GM12878 (cell line): ENCODE measurements at regions not wholly inside any gene's neighbourhood (a gene's known extent, or its start where the extent isn't known, plus 50 kb on each side); places are given as distances from the start of the nearest gene placed in this dataset.

Experiments used
- ATAC-seq: fragments of 200-7000 bp; cut with Tn5 transposase; 3 replicates; pipeline ENCODE4 v1.9.1; 2020; ENCODE audit warnings: mild to moderate bottlenecking, moderate library complexity
- BruUV-seq: library from RNA; stranded (reverse); fragments of 400-500 nt; replicated peaks from 2 replicates; lab custom pipeline; 2021; lab: Mats Ljungman, UMichigan
- CTCF ChIA-PET: fragments of 300-600 bp; sonication (Branson Sonifier 250); formaldehyde crosslinking; extraction: SDS; loops from one replicate; lab custom pipeline; 2021; ENCODE audit warnings: inconsistent platforms; lab: Yijun Ruan, JAX
- POLR2A ChIA-PET: fragments of 350-600 bp; formaldehyde crosslinking; extraction: SDS; loops from one replicate; lab custom pipeline; 2021; ENCODE audit warnings: inconsistent platforms; lab: Charles Lee
- RAD21 ChIA-PET: fragments of 300-600 bp; sonication (Branson Sonifier 250); formaldehyde crosslinking; loops from one replicate; lab custom pipeline; 2023; ENCODE audit warnings: antibody characterized with exemption; ENCODE audit not compliant: unreplicated experiment; lab: Charles Lee
- SMC1A ChIA-PET: fragments of 300-600 bp; sonication (Branson Sonifier 250); formaldehyde crosslinking; loops from one replicate; lab custom pipeline; 2023; ENCODE audit not compliant: unreplicated experiment, uncharacterized antibody; lab: Charles Lee
- DNase-seq: peaks from one replicate; pipeline ENCODE4 v3.0.0-alpha.2; 2011; ENCODE audit warnings: low read depth, low spot score
- FAIRE-seq: peaks from 3 replicates; lab custom pipeline; 2011; peaks lifted over from hg19 to GRCh38; lab: Jason Lieb, UNC
- H2AFZ ChIP-seq: 2 replicates; pipeline ENCODE4 v1.6.0; 2011; ENCODE audit warnings: low read depth, low read length, control low read depth; ENCODE audit not compliant: control insufficient read depth
- H3K27ac ChIP-seq: 2 replicates; pipeline ENCODE4 v1.5.1; 2011; ENCODE audit warnings: control low read depth; ENCODE audit not compliant: control insufficient read depth, insufficient read depth
- H3K27me3 ChIP-seq, 2 experiments: replicated peaks in 1 of 2; 2 replicates each; pipeline versions ENCODE4 v1.6.0 to v1.6.1; 2011; ENCODE audit warnings: low read length in 1 of 2; ENCODE audit not compliant: control insufficient read depth in 2 of 2, insufficient read depth in 2 of 2
- H3K36me3 ChIP-seq, 2 experiments: 2 replicates each; pipeline ENCODE4 v1.5.1; 2011; ENCODE audit warnings: low read length in 1 of 2; ENCODE audit not compliant: control insufficient read depth in 2 of 2, insufficient read depth in 2 of 2
- H3K4me1 ChIP-seq: 2 replicates; pipeline ENCODE4 v1.6.1; 2011; ENCODE audit warnings: mild to moderate bottlenecking, low read length, moderate library complexity, mixed read lengths; ENCODE audit not compliant: control insufficient read depth, insufficient read depth
- H3K4me2 ChIP-seq: 2 replicates; pipeline ENCODE4 v1.6.0; 2011; ENCODE audit warnings: control low read depth; ENCODE audit not compliant: control insufficient read depth, insufficient read depth
- H3K4me3 ChIP-seq: fragments of 200-600 bp; sonication (generic); 2 replicates; pipeline ENCODE4 v1.5.1; 2016
- H3K79me2 ChIP-seq: 2 replicates; pipeline ENCODE4 v1.6.0; 2011; ENCODE audit warnings: low read length; ENCODE audit not compliant: control insufficient read depth, insufficient read depth
- H3K9ac ChIP-seq: 2 replicates; pipeline ENCODE4 v1.8.0; 2011; ENCODE audit warnings: low read length, control low read depth, mixed read lengths; ENCODE audit not compliant: control insufficient read depth, insufficient read depth
- H3K9me3 ChIP-seq: replicated peaks from 3 replicates; pipeline ENCODE4 v1.5.1; 2011; ENCODE audit warnings: mild to moderate bottlenecking, low read length; ENCODE audit not compliant: control insufficient read depth, insufficient read depth
- H4K20me1 ChIP-seq: 2 replicates; pipeline ENCODE4 v1.6.0; 2011; ENCODE audit not compliant: control insufficient read depth, insufficient read depth
- CBFB ChIP-seq: IDR thresholded peaks from 2 replicates; pipeline ENCODE4 v1.6.1; 2016; ENCODE audit warnings: antibody characterized with exemption, low read depth
- CHD2 ChIP-seq: IDR thresholded peaks from 2 replicates; pipeline ENCODE4 v1.6.1; 2011; ENCODE audit warnings: low read depth, low read length, improper control_type of control experiment, borderline replicate concordance
- E4F1 ChIP-seq: fragments of 450-650 bp; IDR thresholded peaks from 2 replicates; pipeline ENCODE4 v1.6.1; 2018; ENCODE audit warnings: borderline replicate concordance, mild to moderate bottlenecking; ENCODE audit not compliant: partially characterized antibody
- HDGF ChIP-seq: fragments of 450-650 bp; IDR thresholded peaks from 2 replicates; pipeline ENCODE4 v1.6.1; 2016; ENCODE audit warnings: antibody characterized with exemption
- IRF3 ChIP-seq: fragments of 450-650 bp; IDR thresholded peaks from 2 replicates; pipeline ENCODE4 v1.6.1; 2014; ENCODE audit warnings: mild to moderate bottlenecking
- MEF2A ChIP-seq: IDR thresholded peaks from 2 replicates; pipeline ENCODE4 v1.6.1; 2011; ENCODE audit warnings: low read depth, mild to moderate bottlenecking, low read length, moderate library complexity; ENCODE audit not compliant: insufficient read depth
- RBBP5 ChIP-seq: fragments of 200-600 bp; sonication (generic); conservative IDR thresholded peaks from 2 replicates; pipeline ENCODE4 v1.6.1; 2016
- RCOR1 ChIP-seq: conservative IDR thresholded peaks from 2 replicates; pipeline ENCODE4 v1.6.1; 2012; ENCODE audit warnings: low read depth, low read length, improper control_type of control experiment
- SIN3A ChIP-seq: IDR thresholded peaks from 2 replicates; pipeline ENCODE4 v1.6.1; 2012; ENCODE audit warnings: low read depth, low read length, improper control_type of control experiment
- SREBF2 ChIP-seq: IDR thresholded peaks from 2 replicates; pipeline ENCODE4 v1.6.1; 2012; ENCODE audit warnings: mild to moderate bottlenecking, low read length
- YY1 ChIP-seq: IDR thresholded peaks from 2 replicates; pipeline ENCODE4 v1.6.1; 2011; ENCODE audit warnings: low read depth, mild to moderate bottlenecking, low read length
- WGBS: methylation state at CpG from one replicate; pipeline ENCODE4 v1.1.6; 2016; ENCODE audit warnings: low lambda C conversion rate; ENCODE audit not compliant: insufficient replicate concordance, insufficient coverage; ENCODE audit errors: missing lambda C conversion rate; 5-methylcytosine and 5-hydroxymethylcytosine counted together
- in situ Hi-C: fragments of 300-500 bp; cut with MboI; formaldehyde crosslinking; loops from 9 replicates; pipeline ENCODE4 v1.14.3; 2018; ENCODE audit warnings: mixed read lengths
- intact Hi-C: fragments of 100-400 bp; cut with micrococcal nuclease; formaldehyde crosslinking; loops from one replicate; pipeline ENCODE4 v1.14.2; 2022; ENCODE audit not compliant: unreplicated experiment

GRCh38 chr14:51457843-51458562 is 193.7 kb upstream of the FRMD6 start:
- no peak overlapping the region for H3K4me3 ChIP-seq
- POLR2A ChIA-PET: no interaction called here
- BruUV-seq: no TSS peak
- H3K4me1 ChIP-seq: no peaks in the 10 kb centered on the region
- no peak for FAIRE-seq
- H3K79me2 ChIP-seq: no peaks in the 10 kb centered on the region
- 41% methylated on average over 1 of the region's 1 CpG for WGBS
- H4K20me1 ChIP-seq: no peaks in the 10 kb centered on the region
- no peaks in the 10 kb centered on the region for H3K9me3 ChIP-seq
- no peaks in the 10 kb centered on the region for H3K27me3 ChIP-seq
- no peak overlapping the region for H3K4me2 ChIP-seq
- no peak for DNase-seq
- TF ChIP-seq RCOR1 (no peak), YY1 (no peak), SIN3A (no peak), E4F1 (no peak), CBFB (no peak), SREBF2 (no peak), HDGF (no peak), MEF2A (no peak), RBBP5 (no peak), CHD2 (no peak), IRF3 (no peak)
- in situ Hi-C loops (no loop called here), intact Hi-C loops (no loop called here)
- H3K27ac ChIP-seq: no peak overlapping the region
- ATAC-seq: no peak
- H2AFZ ChIP-seq: no peak overlapping the region
- no peaks in the 10 kb centered on the region for H3K36me3 ChIP-seq
- CTCF ChIA-PET: no interaction called here
- RAD21 ChIA-PET: no interaction called here
- H3K9ac ChIP-seq: no peak overlapping the region
- SMC1A ChIA-PET: no interaction called here
